Activated naive CD4-positive, alpha-beta T cell treated with anti-CD3 and anti-CD28 coated beads, Interleukin-2, amount 10 ng/mL, durations not matched to agents 7 days and 5 days (primary cell): ENCODE measurements at regions not wholly inside any gene's neighbourhood (a gene's known extent, or its start where the extent isn't known, plus 50 kb on each side); places are given as distances from the start of the nearest gene placed in this dataset.

Experiments
- CTCF ChIA-PET: fragments of 350-600 bp; sonication (Branson Sonifier 250); formaldehyde crosslinking; loops from one replicate; lab custom pipeline; 2021; ENCODE audit warnings: antibody characterized with exemption; lab: Charles Lee
- DNase-seq: peaks from one replicate; pipeline ENCODE4 v3.0.0-alpha.2; 2020
- H3K27ac Mint-ChIP-seq: one replicate; pipeline ENCODE4 v1.8.0; 2021; ENCODE audit warnings: mild to moderate bottlenecking, moderate library complexity, mixed read lengths
- H3K27me3 Mint-ChIP-seq: one replicate; pipeline ENCODE4 v1.8.0; 2021; ENCODE audit warnings: mild to moderate bottlenecking, mixed read lengths
- H3K36me3 Mint-ChIP-seq: one replicate; pipeline ENCODE4 v1.8.0; 2021; ENCODE audit warnings: mixed read lengths
- H3K4me1 Mint-ChIP-seq: one replicate; pipeline ENCODE4 v1.8.0; 2021; ENCODE audit warnings: mixed read lengths
- H3K4me3 Mint-ChIP-seq: one replicate; pipeline ENCODE4 v1.8.0; 2021; ENCODE audit warnings: mild to moderate bottlenecking, moderate library complexity, mixed read lengths
- H3K9me3 Mint-ChIP-seq: one replicate; pipeline ENCODE4 v1.8.0; 2021; ENCODE audit warnings: mixed read lengths

GRCh38 chr4:63526251-63526650 is 883.0 kb downstream of the TECRL start:
- Mint-ChIP-seq H3K36me3 (no peaks in the 10 kb centered on the region), H3K27ac (no peak overlapping the region), H3K9me3 (peaks cover 7% of the 10 kb centered on the region), H3K4me1 (no peaks in the 10 kb centered on the region), H3K27me3 (no peaks in the 10 kb centered on the region), H3K4me3 (no peak overlapping the region)
- CTCF ChIA-PET: no interaction called here
- DNase-seq: no peak

- no peak for DNase-seq
- no peaks in the 10 kb centered on the region for H3K36me3 Mint-ChIP-seq
- H3K4me3 Mint-ChIP-seq: no peak overlapping the region
- peaks cover 7% of the 10 kb centered on the region for H3K9me3 Mint-ChIP-seq
- no peak overlapping the region for H3K27ac Mint-ChIP-seq
- CTCF ChIA-PET: no interaction called here
- no peaks in the 10 kb centered on the region for H3K27me3 Mint-ChIP-seq
- no peaks in the 10 kb centered on the region for H3K4me1 Mint-ChIP-seq
Measured at GRCh38 chr4:63524764-63525163, 884.5 kb downstream of the TECRL start.

- CTCF ChIA-PET: no interaction called here
- no peak overlapping the region for H3K4me3 Mint-ChIP-seq
- H3K27ac Mint-ChIP-seq: no peak overlapping the region
- H3K4me1 Mint-ChIP-seq: no peaks in the 10 kb centered on the region
- peaks cover 24% of the 10 kb centered on the region for H3K9me3 Mint-ChIP-seq
- no peaks in the 10 kb centered on the region for H3K36me3 Mint-ChIP-seq
- DNase-seq: no peak
- no peaks in the 10 kb centered on the region for H3K27me3 Mint-ChIP-seq
Measured at GRCh38 chr4:63505714-63506460, 903.4 kb downstream of the TECRL start.

- Mint-ChIP-seq H3K27ac (no peak overlapping the region), H3K4me1 (no peaks in the 10 kb centered on the region), H3K9me3 (peaks cover 9% of the 10 kb centered on the region), H3K27me3 (no peaks in the 10 kb centered on the region), H3K36me3 (no peaks in the 10 kb centered on the region), H3K4me3 (no peak overlapping the region)
- CTCF ChIA-PET: no interaction called here
- DNase-seq: no peak
Measured at GRCh38 chr4:63493265-63493664, 916.0 kb downstream of the TECRL start.

- H3K4me3 Mint-ChIP-seq: no peak overlapping the region
- CTCF ChIA-PET: no interaction called here
- no peak for DNase-seq
- H3K36me3 Mint-ChIP-seq: no peaks in the 10 kb centered on the region
- H3K27me3 Mint-ChIP-seq: no peaks in the 10 kb centered on the region
- H3K27ac Mint-ChIP-seq: no peak overlapping the region
- no peaks in the 10 kb centered on the region for H3K4me1 Mint-ChIP-seq
- peaks cover 7% of the 10 kb centered on the region for H3K9me3 Mint-ChIP-seq
Measured at GRCh38 chr4:63492515-63492914, 916.7 kb downstream of the TECRL start.

GRCh38 chr4:63464393-63464792 is 944.9 kb downstream of the TECRL start:
- Mint-ChIP-seq H3K27ac (no peak overlapping the region), H3K27me3 (no peaks in the 10 kb centered on the region), H3K9me3 (peaks cover 16% of the 10 kb centered on the region), H3K4me3 (no peak overlapping the region), H3K4me1 (no peaks in the 10 kb centered on the region), H3K36me3 (no peaks in the 10 kb centered on the region)
- CTCF ChIA-PET: no interaction called here
- no peak for DNase-seq

GRCh38 chr4:63460075-63460474 is 949.2 kb downstream of the TECRL start:
- CTCF ChIA-PET: no interaction called here
- Mint-ChIP-seq H3K9me3 (peaks cover 13% of the 10 kb centered on the region), H3K36me3 (no peaks in the 10 kb centered on the region), H3K4me1 (no peaks in the 10 kb centered on the region), H3K4me3 (no peak overlapping the region), H3K27ac (no peak overlapping the region), H3K27me3 (no peaks in the 10 kb centered on the region)
- DNase-seq: no peak

- H3K9me3 Mint-ChIP-seq: peaks cover 11% of the 10 kb centered on the region
Measured at GRCh38 chr4:63459329-63459728, 949.9 kb downstream of the TECRL start.

GRCh38 chr4:63458010-63458409 is 951.2 kb downstream of the TECRL start:
- CTCF ChIA-PET: no interaction called here
- peaks cover 11% of the 10 kb centered on the region for H3K9me3 Mint-ChIP-seq
- no peak overlapping the region for H3K4me3 Mint-ChIP-seq
- no peak overlapping the region for H3K27ac Mint-ChIP-seq
- no peaks in the 10 kb centered on the region for H3K4me1 Mint-ChIP-seq
- H3K27me3 Mint-ChIP-seq: no peaks in the 10 kb centered on the region
- no peak for DNase-seq
- no peaks in the 10 kb centered on the region for H3K36me3 Mint-ChIP-seq

More at GRCh38 chr4:63459329-63459728, 949.9 kb downstream of the TECRL start:
- Mint-ChIP-seq H3K27me3 (no peaks in the 10 kb centered on the region), H3K4me3 (no peak overlapping the region), H3K27ac (no peak overlapping the region), H3K36me3 (no peaks in the 10 kb centered on the region), H3K4me1 (no peaks in the 10 kb centered on the region)
- no peak for DNase-seq
- CTCF ChIA-PET: no interaction called here

GRCh38 chr4:63440236-63440635 is 969.0 kb downstream of the TECRL start:
- CTCF ChIA-PET: no interaction called here
- Mint-ChIP-seq H3K4me3 (no peak overlapping the region), H3K9me3 (peaks cover 4% of the 10 kb centered on the region), H3K4me1 (no peaks in the 10 kb centered on the region), H3K27ac (no peak overlapping the region), H3K27me3 (no peaks in the 10 kb centered on the region), H3K36me3 (no peaks in the 10 kb centered on the region)
- DNase-seq: no peak

GRCh38 chr4:63430105-63430504 is 979.1 kb downstream of the TECRL start:
- CTCF ChIA-PET: no interaction called here
- peaks cover 8% of the 10 kb centered on the region for H3K9me3 Mint-ChIP-seq
- no peak overlapping the region for H3K27ac Mint-ChIP-seq
- no peak overlapping the region for H3K4me3 Mint-ChIP-seq
- no peak for DNase-seq
- H3K4me1 Mint-ChIP-seq: no peaks in the 10 kb centered on the region
- no peaks in the 10 kb centered on the region for H3K27me3 Mint-ChIP-seq
- H3K36me3 Mint-ChIP-seq: no peaks in the 10 kb centered on the region

- CTCF ChIA-PET: no interaction called here
- H3K4me1 Mint-ChIP-seq: no peaks in the 10 kb centered on the region
Measured at GRCh38 chr4:63396269-63396668, 1013.0 kb downstream of the TECRL start.

GRCh38 chr4:63393544-63393943 is 1015.7 kb downstream of the TECRL start:
- Mint-ChIP-seq H3K27me3 (no peaks in the 10 kb centered on the region), H3K4me1 (no peaks in the 10 kb centered on the region), H3K9me3 (peaks cover 6% of the 10 kb centered on the region), H3K4me3 (no peak overlapping the region), H3K27ac (no peak overlapping the region), H3K36me3 (no peaks in the 10 kb centered on the region)
- DNase-seq: no peak
- CTCF ChIA-PET: no interaction called here

More at GRCh38 chr4:63396269-63396668, 1013.0 kb downstream of the TECRL start:
- Mint-ChIP-seq H3K36me3 (no peaks in the 10 kb centered on the region), H3K27me3 (no peaks in the 10 kb centered on the region), H3K4me3 (no peak overlapping the region), H3K27ac (no peak overlapping the region), H3K9me3 (peaks cover 8% of the 10 kb centered on the region)
- no peak for DNase-seq

- CTCF ChIA-PET: no interaction called here
- Mint-ChIP-seq H3K4me1 (no peaks in the 10 kb centered on the region), H3K4me3 (no peak overlapping the region), H3K36me3 (no peaks in the 10 kb centered on the region), H3K27ac (no peak overlapping the region), H3K9me3 (peaks cover 11% of the 10 kb centered on the region), H3K27me3 (no peaks in the 10 kb centered on the region)
- no peak for DNase-seq
Measured at GRCh38 chr4:63379750-63380522, 1029.3 kb downstream of the TECRL start.

- CTCF ChIA-PET: no interaction called here
- Mint-ChIP-seq H3K4me3 (no peak overlapping the region), H3K27ac (no peak overlapping the region), H3K4me1 (no peaks in the 10 kb centered on the region), H3K9me3 (peaks cover 2% of the 10 kb centered on the region), H3K27me3 (no peaks in the 10 kb centered on the region), H3K36me3 (no peaks in the 10 kb centered on the region)
- DNase-seq: no peak
Measured at GRCh38 chr4:63371001-63371400, 1038.2 kb downstream of the TECRL start.
